HG03354 (cell line): ENCODE measurements at regions not wholly inside any gene's neighbourhood (a gene's known extent, or its start where the extent isn't known, plus 50 kb on each side); places are given as distances from the start of the nearest gene placed in this dataset.
"Not testable (repeated sequence)": the region's sequence is repeated elsewhere in the genome, so short reads cannot be mapped to it uniquely, and the experiment has no call there.

Experiments used
- ATAC-seq: cut with Tn5 transposase; IDR thresholded peaks from one replicate; pipeline ENCODE4 v1.9.1; 2021; ENCODE audit warnings: mild to moderate bottlenecking; ENCODE audit not compliant: unreplicated experiment, poor library complexity, severe bottlenecking

DNA sequence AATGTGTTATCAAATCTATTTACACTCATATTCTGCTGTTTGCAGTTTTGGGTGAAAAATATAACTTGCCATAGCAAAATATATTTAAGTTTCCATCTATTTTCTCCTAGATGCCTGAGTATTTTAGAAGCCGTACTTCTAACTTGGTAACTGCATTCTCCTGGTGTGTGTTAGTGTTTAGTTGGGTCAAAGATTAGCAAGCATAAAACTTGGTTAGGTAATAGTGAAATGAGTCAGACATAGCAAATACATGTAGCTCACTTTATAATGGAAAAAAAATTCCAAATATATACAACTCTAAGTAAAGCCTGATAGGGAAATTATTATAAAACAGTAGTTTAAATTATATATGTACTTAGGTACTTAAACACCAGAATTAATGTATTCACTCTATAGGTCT, 640.7 kb upstream of the ST8SIA4 start:
- no peak for ATAC-seq

DNA sequence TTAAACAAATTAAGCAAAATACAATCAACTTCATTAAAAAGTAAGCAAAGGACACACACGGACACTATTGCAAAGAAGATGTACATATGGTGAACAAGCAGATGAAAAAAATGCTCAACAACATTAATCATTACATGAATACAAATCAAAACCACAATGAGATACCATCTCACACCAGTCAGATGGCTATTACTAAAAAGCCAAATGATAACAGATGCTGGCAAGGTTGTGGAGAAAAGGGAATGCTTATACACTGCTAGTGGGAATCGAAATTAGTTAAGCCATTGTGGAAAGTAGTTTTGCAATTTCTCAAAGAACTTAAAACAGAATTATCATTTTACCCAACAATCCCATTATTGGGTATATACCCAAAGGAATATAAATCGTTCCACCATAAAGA, 636.2 kb upstream of the ST8SIA4 start:
- ATAC-seq: no peak

DNA sequence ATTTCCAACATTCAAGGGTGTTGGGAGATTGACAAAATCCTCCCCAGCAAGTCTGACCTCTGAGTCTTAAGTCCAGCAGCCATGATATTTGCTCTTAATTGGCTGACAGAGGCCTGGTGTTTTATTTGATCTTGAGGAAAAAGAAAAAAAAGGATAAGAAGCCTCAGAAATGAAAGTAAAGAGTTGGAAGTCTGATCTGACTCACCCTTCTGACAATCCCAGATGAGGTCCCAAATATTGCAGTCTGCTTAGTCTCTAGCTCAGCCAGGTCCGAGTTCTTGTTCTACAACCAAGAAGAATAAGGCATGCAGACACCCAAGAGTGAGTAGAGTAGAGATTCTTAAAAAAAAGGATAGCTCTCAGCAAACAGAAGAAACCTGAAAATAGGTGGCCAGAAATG, 632.5 kb upstream of the ST8SIA4 start:
- no peak for ATAC-seq

DNA sequence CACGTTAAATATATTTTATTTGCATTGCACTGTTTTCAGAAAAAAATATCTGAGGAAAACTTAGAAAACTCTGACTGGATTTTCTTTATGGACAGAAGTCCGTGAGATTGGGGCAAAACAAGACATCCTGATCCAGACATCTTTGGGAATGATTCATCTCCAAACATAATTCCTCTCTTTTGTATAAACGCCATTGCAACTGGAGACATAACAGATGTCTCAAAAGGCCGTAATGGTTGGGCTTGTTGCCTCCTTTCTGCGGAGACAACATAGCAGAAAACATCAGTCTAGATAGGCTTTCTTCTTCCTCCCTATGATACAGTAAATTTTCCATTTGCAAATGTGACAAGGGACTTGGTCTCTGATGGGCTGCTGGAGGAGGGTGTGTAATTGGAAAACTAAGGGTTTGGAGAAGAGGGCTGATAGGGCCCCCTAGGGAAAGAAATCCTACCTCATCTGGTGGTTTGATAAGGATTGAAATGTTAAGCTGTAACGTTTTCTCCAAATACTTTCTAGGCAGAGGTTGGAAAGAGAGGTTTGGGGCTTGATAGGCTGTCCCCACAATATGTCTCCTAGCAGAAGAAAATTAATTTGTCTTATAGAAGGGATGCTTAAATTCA, 631.5 kb upstream of the ST8SIA4 start:
- ATAC-seq: no peak

DNA sequence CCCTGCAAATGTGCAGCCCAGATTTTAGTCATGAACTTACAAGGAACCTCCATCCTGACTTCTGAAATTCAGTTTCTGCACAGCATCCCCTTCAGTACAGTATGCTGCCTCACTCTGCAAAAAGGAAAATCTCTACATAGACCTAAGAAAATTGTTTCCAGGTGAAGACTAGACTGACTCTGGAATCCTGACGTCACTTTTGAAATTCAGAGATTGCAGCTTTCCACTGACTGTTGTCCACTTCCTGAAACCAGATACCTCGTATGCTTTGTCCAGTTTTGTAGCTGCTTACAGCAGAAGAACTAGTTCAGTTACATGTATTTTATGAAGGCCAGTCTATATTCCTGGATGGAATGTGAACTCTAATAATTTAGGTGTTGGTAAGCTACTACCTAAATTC, 629.3 kb upstream of the ST8SIA4 start:
- ATAC-seq: no peak

DNA sequence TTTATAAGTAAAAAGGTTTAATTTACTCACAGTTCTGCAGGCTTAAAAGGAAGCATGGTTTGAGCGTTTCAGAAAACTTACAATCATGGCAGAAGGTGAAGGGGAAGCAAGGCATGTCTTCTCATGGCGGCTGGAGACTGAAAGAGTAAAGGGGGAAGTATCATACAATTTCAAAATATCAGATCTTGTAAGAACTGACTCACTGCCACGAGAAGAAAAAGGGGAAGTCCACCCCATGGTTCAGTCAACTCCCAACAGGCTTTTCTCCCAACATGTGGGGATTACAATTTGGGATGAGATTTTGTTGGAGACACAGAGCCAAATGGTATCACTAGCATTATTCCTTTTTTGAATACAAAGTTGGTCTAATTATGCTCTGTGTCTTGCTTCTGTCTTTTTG, 627.9 kb upstream of the ST8SIA4 start:
- ATAC-seq: no peak

DNA sequence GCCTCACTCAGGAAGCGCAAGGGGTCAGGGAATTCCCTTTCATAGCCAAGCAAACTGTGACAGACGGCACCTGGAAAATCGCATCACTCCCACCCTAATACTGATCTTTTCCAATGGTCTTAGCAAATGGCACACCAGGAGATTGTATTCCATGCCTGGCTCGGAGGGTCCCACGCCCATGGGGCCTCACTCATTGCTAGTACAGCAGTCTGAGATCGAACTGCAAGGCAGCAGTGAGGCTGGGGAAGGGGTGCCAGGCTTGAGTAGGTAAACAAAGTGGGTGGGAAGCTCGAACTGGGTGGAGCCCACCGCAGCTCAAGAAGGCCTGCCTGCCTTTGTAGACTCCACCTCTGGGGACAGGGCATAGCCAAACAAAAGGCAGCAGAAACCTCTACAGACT, 626.0 kb upstream of the ST8SIA4 start:
- ATAC-seq: not testable (repeated sequence)

DNA sequence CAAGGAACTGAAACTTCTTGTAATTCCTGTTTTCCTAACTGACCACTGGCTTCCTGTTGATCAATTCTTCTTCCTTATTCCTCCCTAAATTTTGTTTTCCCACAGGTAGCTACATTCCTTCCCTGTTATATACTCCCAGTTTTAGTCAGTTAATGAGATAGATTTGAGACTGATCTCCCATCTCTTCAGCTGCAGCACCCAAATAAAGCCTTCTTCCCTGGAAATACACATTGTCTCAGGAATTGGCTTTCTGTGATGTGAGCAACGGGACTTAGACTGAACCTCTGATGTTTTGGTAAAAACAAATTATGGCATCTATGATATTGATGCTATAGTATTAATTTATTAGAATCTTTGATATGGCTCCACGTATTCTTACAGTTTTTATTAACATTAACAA, 617.3 kb upstream of the ST8SIA4 start:
- ATAC-seq: no peak

DNA sequence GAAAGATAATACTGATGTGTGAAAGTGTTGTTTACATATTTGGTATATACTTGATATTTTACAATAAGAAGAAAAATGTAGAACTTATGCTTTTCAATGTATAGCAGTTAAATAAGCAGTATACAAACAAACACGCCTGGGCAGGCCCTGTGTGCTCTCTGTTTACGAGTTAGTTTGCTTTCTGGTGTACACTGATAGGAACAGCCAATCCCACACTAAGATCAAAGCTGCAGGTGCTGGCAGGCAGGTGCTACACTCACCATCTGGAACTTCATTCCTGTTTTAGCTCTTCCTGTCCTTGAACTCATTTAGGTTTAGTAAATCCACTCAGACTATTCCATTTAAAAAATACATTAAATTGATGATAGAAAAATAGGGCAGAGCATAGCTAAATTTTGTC, 614.7 kb upstream of the ST8SIA4 start:
- ATAC-seq: no peak

DNA sequence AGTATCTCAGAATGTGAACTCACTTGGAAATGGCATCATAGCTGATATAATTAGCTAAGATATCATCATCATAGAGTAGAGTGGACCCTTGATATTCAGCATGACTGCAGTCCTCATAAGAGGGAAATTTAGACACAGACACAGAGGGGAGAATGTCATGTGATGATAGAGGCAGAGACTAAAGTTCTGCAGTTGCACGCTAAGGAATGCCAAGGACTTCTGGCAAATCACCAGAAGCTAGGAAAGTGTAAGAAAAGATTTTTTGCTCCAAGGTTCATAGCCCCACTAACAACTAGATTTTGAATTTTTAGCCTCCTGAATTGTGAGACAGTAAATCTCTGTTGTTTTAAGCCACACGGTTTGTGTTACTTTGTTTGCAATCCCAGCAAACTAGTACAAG, 612.6 kb upstream of the ST8SIA4 start:
- no peak for ATAC-seq

DNA sequence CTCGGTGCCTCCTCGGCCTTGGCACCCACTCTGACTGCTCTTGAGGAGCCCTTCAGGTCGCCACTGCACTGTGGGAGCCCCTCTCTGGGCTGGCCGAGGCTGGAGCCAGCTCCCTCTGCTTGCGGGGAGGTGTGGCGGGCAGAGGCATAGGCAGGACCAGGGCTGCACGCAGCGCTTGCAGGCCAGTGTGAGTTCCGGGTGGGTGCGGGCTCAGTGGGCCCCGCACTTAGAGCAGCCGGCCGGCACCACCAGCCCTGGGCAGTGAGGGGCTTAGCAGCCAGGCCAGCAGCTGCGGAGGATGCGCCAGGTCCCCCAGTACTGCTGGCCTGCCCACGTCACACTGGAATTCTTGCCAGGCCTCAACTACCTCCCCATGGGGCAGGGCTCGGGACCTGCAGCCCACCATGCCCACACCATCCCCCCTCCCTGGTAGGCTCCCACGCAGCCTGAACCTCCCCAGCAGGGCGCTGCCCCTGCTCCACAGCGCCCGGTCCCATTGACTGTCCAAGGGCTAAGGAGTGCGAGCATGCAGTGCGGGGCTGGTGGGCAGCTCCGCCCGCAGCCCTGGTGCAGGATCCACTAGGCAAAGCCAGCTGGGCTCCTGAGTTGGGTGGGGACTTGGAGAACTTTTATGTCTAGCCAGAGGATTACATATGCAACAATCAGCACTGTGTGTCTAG, 602.9 kb upstream of the ST8SIA4 start:
- no peak for ATAC-seq

DNA sequence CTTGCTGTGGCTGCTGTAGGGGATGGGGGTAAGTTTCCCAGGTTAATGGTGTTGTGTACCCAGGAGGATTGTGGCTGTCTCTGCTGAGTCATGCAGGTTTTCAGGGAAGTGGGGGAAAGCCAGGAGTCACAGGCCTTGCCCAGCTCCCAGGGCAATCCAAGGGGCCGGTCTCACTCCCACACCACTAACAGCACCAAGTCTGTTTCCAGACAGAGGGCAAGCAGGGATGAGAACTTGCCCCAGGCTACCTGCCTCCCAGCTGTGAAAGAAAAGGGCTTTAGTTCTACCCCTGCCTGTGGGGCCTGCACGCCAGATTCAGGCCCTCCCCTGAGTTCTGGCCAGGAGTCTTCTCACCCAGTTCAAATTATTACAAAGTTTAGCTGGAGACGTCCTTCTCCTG, 579.8 kb upstream of the ST8SIA4 start:
- ATAC-seq: no peak

DNA sequence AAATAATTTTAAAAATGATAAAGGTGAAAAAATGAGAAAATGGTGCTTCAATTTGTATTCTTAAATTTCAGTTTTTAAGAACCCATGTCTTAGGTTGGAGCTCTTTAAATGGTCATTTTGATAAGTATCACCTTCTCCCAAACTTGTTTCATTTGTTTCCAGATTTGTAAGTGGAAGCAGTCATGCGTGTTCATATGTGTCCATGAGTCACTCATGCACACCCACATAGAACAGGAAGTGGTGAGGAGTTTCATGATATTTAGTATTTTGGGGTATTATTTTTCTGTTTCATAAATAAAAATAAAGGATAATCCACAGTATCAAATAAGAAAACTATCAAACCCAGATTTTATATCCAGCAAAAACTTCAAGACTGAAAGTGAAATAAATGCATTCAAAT, 570.4 kb upstream of the ST8SIA4 start:
- ATAC-seq: no peak

DNA sequence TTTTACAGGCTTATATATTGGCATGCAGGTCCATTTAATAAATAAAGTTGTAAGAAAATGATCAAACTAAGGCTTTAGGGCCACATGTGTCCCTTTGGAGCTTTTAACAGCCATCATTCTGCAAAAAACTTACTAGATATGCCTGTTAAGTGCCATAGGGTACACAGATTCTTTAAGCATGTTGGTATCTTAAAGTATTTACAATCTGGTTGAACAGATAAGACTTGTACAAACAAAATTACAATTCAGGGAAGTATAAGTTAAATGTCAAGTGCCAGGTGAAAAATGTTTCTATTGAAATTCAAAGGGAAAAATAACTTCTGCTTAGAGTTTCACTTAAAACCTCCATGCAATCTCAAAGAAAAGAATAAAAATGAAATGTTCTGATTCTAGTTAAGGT, 558.4 kb upstream of the ST8SIA4 start:
- ATAC-seq: no peak

DNA sequence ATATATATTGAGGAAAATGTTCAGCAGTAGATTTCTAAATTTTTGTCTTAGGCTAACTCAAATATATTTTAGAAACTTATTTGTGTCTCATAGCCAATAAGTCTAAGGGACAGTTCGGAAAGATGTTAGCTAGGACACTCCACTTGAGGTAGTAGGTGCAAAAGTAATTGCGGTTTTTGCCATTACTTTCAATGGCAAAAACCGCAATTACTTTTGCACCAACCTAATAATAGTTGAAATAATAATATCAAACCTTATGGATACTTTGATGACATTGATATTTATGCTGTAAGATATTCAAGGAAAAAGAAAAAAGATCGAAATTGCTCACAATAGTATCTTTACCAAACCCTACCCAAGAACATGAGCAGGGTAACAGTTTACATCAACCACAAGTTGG, 555.5 kb upstream of the ST8SIA4 start:
- ATAC-seq: no peak

DNA sequence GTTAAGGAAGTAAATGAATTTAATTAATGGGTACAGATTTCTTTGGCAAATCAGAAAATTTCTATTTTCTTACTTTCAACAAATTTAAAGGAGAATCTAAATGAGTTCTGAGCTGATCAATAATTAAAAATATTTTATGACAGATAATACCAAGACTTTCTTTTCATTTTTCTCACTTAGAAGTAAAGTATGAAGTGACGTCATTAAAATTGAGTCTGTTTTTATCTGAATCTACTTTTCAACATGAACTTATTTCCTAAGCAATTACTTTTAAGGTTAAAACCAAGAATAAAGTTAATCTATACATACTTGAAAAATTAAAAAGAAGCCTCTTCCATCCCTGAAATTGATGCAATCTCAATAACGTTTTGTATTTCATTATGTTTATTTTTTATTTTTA, 552.8 kb upstream of the ST8SIA4 start:
- no peak for ATAC-seq

DNA sequence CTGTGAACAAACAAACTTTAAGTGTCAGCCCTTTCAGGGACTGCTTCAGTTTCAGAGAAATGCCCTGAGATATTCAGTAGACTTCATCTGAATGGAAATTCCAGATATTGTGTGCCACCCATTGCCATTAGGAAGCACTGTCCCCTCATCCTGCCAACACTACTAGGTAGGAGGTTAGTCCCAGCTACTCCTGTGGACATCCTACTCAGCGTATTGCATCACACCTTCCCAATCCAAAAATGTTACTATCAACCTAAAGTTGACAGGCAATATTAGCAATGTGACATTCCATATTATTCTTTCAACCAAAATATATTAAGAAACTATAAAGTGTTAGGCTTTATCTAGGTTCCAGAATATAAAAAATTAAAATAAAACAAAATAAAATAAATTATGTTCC, 552.0 kb upstream of the ST8SIA4 start:
- no peak for ATAC-seq

DNA sequence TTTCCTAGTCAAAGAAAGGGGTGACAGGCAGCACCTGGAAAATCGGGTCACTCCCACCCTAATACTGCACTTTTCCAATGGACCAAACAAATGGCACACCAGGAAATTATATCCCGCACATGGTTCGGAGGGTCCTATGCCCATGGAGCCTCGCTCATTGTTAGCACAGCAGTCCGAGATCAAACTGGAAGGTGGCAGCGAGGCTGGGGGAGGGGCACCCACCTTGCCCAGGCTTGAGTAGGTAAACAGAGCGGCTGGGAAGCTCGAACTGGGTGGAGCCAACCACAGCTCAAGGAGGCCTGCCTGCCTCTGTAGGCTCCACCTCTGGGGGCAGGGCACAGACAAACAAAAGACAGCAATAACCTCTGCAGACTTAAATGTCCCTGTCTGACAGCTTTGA, 539.2 kb upstream of the ST8SIA4 start:
- not testable (repeated sequence) for ATAC-seq

DNA sequence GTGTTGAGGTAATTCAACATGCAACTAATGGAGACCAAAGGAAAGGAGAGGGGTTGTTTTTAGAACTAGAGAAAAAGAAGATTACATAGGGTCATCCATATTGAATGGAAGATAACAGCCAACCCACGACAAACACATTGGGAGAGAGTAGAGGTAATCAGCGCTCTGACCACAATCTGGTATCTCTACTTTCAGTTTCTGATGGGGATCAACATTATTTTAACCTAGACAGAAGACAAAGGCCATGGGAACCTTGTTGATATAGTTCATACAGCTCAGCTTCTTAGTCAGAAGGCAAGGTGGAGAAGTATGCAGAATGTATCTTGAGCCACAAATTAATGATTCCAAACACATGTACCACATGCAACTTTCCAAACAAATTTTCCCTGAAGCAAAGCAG, 537.1 kb upstream of the ST8SIA4 start:
- no peak for ATAC-seq

DNA sequence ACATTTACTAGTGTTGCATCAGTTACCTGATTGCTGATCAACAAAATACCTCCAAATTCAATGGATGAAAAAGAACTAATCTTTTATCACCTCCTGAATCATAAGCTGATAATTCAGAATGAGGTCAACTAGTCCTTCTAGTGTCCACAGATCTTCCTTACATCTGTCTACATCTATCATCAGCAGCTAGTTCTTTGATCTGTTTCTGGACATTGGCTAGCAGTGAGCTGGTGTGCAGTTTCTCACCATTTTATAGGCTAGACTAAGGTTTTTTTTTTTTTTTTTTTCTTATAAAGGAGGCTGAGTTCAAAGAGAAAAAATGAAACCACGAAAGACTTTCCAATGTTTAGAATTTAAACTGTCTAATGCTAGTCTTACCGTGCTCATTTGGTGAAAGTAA, 534.3 kb upstream of the ST8SIA4 start:
- no peak for ATAC-seq

DNA sequence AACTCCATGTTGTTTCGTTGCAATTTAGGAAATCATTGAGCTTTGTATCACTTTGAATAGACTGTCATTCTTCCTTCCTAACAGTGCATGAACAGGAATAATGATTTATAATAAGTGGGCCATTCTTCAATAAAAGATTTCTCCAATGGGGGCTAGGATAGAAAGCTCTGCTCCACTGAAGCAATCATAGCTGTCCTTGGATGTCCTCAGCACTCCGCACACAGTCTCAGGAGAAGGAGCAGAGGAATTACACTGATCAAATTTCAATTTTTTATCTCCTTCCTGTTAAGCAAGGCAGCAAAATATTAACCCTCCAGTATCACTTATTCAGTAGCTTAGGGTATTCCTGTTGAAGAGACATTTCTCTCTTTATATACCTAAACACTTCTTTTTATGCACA, 532.7 kb upstream of the ST8SIA4 start:
- ATAC-seq: no peak

DNA sequence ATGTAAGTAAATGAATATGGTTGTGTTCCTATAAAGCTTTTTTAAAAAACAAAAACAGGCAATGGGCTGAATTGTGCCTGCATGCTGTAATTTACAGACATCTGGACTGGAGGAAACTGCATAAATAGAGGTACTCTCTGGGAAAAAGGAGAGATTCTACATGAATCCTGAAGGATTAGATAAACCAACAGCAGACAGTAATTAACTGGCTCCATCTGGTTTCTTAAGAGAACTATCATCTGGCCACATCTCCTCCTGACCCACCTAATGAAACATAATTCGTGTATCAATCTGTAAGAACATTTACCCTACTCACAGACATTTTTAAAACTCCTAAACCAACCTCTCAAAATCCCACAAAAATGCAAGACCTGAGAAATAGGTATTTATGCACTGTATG, 528.1 kb upstream of the ST8SIA4 start:
- ATAC-seq: no peak
